Kidney capillary endothelial cell (primary cell): ENCODE measurements at regions not wholly inside any gene's neighbourhood (a gene's known extent, or its start where the extent isn't known, plus 50 kb on each side); places are given as distances from the start of the nearest gene placed in this dataset.
"Not testable (repeated sequence)": the region's sequence is repeated elsewhere in the genome, so short reads cannot be mapped to it uniquely, and the experiment has no call there.

ENCODE experiments used
- DNase-seq: peaks from one replicate; pipeline ENCODE4 v3.0.0-alpha.2; 2018; ENCODE audit warnings: low spot score

DNA sequence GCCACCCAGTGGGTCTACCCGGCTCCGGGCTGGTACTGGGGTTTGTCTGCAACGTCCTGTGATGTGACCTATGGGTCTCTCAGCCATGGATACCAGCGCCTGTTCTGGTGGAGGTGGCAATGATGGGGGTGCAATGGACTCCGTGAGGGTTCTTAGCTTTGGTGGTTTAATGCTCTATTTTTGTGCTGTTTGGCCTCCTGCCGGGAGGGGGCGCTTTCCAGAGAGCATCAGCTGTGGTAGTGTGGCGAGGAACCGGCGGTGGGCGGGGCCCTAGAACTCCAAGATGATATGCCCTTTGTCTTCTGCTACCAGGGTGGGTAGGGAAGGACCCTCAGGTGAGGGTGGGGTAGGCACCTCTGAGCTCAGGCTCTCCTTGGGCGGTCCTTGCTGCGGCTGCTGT, 324.1 kb upstream of the ZFP42 start:
- not testable (repeated sequence) for DNase-seq

DNA sequence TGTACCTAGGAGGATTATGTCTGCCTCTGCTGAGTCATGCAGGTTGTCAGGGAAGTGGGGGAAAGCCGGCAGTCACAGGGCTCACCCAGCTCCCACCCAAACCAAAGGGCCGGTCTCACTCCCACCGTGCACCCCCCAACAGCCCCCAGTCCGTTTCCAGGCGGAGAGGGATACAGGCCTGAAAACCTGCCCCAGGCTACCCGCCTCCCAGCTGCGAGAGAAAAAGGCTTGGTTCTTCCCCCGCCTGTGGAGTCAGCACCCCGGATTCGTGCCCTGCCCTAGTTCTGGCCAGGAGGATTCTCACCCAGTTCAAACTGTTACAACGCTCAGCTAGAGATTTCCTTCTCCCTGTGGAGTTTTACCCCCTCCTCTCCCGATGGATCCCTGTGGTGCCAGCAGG, 323.6 kb upstream of the ZFP42 start:
- DNase-seq, result not testable (repeated sequence)

DNA sequence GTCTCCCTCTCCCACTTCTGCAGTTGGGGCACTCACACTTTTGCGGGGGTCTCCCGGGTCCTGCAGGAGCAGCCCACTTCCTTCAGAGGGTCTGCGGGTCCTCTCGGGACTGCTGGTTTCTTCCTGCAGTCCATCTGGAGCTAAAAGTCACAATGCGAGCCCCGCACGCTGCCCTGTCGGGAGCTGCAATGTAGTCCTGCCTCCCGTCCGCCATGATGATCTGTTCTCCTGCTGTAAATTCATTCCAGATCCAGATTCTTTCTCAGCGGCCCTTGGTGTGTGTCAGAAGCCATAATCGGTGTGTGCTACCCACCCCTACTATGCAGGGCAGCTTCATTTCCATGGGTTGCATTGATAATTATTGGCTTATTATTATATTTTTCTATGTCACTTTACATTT, 323.0 kb upstream of the ZFP42 start:
- DNase-seq, result not testable (repeated sequence)

- DNase-seq, result no peak
Observed at GRCh38 chr4:187679450-187679849, 316.1 kb upstream of the ZFP42 start.

DNA sequence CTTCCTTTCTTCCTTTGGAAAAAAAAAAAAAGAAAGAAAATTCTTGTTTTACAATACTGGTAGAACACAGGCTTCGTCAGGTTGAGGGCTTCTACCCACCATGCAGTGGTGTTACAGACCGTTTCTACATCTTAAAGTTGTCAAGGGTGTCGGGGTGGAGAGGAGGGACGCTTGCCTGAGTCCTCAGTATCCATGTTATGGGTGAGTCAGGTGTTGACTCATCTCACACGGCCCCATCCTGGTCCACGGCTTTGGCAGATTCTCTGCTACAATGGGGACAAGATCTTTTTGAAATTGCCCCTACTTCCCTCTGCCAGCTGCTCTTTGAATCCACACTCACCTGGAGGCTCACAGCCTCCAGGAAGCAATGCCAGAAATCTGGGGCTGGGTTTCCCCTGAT, 310.3 kb upstream of the ZFP42 start:
- DNase-seq, result no peak

DNA sequence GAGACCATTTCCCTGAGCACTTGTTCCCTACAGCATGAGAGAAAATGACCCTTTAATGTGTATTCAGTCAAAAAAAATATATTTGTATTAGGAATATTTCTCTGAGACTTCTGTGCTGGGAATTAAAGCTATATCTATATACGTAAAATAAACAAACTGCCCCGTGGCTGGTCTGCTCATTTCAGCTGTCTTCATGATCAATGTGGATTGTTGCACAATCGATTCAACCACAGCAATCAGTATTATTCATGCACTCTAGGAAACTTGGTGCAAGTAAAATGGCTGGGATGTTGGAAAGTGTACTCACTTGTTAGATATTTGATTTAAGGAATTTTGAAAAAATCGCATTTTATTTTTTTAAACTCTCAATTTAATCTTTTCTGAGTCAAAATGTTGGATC, 307.9 kb upstream of the ZFP42 start:
- no peak for DNase-seq

DNA sequence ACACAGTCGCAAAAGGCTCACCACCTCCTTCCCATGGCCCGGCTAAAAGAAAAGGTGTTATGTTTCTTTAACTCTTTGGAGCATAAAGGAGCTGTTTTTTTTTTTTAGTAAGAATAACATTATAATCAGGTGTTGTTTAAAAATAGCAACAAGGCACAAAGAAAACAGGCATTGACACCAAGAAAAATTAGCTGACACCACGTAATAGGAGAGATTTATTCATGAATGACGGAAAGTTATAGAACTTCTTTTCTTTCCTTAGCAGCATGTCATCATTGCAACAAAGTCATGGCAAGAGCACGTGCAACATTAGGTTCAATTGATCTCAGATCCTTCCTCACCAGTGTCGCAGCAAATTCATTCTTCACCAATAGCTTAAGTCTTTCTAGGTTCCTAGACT, 302.9 kb upstream of the ZFP42 start:
- DNase-seq, result no peak

DNA sequence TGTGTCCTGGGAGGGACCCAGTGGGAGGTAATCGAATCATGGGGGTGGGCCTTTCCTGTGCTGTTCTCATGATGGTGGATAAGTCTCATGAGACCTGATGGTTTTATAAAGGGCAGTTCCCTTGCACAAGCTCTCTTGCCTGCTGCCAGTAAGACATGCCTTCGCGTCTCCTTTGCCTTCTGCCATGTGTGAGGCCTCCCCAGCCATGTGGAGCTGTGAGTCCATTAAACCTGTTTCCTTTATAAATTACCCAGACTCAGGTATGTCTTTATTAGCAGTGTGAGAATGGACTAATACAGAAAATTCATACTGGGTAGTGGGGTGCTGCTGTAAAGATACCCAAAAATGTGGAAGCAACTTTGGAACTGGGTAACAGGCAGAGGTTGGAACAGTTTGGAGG, 300.0 kb upstream of the ZFP42 start:
- not testable (repeated sequence) for DNase-seq

- DNase-seq, result no peak
Observed at GRCh38 chr4:187711586-187711985, 284.0 kb upstream of the ZFP42 start.

GRCh38 chr4:187714957-187715356, 280.6 kb upstream of the ZFP42 start:
- no peak for DNase-seq

- DNase-seq, result peak; percentile 1
Observed at GRCh38 chr4:187715466-187715865, 280.1 kb upstream of the ZFP42 start.

DNA sequence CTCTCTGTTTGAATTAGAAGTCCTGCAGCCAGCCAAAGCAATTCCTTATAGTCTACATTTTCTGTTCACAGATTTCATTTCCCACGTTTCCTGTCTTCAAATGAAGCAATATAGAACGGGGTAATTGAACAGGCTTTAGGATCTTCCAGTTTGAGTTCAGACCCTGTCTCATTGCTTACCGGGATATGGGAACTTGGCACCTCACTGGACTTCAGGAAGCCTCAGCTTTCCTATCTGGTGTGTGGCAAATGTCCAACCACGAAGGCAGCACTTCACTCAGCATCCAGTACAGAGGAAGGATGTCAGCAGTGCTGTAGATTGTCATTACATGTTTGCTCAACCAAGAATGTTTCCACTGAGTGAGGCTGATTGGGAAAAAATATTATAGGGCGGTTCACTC, 271.1 kb upstream of the ZFP42 start:
- DNase-seq, result no peak

DNA sequence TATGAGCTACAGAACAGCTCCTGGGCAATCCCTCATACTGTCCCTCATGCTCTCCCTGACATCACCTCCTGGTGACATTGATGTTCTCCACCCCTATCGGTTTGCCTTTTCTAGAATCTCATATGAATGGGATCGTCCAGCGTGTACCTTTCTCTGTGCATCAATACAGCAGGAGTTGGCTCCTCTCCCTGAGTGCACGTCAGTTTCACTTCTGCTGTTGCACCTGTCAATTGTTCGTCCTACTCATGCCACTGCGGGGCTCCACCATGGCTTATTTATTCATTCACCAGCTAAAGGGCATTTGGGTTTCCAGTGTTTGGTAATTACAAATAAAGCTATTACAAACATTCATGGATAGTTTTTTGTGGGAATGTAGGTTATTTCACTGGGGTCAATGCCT, 269.1 kb upstream of the ZFP42 start:
- no peak for DNase-seq

DNA sequence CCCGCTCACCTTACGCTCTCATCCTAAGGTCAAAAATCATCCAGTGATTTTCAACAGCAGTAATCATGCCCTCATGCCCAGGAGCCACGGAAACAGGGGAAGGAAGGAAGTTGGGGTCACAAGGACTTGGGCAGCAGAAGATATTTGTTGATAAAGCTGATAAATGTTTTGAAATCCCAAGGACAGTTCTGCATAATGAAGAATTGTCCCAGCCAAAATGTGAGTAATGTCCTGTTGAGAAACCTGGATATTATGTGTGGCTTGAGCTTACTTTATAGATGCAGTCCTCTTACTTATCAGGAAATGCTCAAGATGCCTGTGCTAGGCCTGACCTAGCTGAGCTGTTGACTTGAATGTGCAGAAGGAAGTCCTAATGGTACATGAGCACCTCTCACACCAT, 263.0 kb upstream of the ZFP42 start:
- DNase-seq, result peak; percentile 45

DNA sequence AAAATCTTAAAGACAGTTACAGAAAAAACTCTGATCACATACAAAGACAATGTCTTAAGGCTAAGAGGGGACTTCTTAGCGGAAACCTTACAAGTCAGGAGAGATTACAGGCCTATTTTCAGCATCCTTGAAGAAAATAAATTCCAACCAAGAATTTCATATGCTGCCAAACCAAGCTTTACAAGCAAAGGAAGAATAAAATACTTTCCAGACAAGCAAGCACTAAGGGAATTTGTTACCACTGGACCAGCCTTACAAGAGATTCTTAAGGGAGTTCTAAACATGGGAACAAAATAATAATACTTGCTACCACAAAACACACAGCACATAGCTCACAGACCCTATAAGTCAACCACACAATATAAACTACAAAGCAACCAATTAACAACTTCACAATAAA, 255.8 kb upstream of the ZFP42 start:
- DNase-seq, result no peak

GRCh38 chr4:187744911-187745310, 250.7 kb upstream of the ZFP42 start:
- no peak for DNase-seq

DNA sequence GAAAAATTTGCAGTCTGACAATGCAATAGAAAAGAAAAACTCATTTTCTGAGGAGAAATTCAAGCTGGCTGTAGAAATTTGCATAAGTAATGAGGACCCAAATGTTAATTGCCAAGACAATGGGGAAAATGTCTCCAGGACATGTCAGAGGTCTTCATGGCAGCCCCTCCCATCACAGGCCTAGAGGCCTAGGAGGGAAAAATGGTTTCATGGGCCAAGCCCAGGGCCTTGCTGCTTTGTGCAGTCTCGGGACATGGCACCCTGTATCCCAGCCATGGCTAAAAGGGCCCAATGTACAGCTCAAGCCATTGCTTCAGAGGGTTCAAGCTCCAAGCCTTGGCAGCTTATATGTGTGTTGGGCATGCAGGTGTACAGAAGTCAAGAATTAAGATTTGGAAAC, 244.9 kb upstream of the ZFP42 start:
- not testable (repeated sequence) for DNase-seq

GRCh38 chr4:187767158-187767557, 228.4 kb upstream of the ZFP42 start:
- no peak for DNase-seq

GRCh38 chr4:187767687-187768086, 227.9 kb upstream of the ZFP42 start:
- no peak for DNase-seq

DNA sequence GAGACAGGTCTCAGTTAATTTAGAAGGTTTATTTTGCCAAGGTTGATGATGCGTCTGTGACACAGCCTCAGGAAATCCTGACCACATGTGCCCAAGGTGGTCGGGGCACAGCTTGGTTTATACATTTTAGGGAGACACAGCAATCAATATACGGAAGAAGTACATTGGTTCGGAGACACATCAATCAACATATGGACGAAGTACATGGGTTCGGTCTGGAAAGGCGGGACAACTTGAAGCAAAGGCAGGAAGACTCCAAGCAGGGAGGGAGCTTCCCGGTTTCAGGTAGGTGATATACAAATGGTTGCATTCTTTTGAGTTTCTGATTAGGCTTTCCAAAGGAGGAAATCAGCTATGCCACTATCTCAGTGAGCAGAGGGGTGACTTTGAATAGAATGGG, 225.2 kb upstream of the ZFP42 start:
- no peak for DNase-seq

DNA sequence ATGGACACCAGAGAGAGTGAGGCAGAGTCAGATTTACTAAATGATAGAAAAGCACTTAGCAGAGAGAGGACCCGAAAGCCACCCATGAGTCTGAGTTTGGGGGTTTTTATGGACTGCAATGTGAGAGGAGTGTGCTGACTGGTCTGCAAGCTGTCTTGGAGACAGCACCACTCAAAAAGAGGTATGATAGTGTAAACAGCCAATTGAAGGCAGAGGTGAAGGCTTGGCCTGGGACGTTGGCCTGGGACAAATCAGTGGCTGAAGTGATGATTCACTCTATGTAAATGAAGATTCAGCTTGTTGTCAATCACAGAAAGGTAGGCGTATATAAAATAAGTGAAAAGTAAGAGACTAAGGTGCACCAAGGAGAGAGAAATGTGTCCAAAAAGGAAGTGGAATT, 217.6 kb upstream of the ZFP42 start:
- DNase-seq, result no peak

DNA sequence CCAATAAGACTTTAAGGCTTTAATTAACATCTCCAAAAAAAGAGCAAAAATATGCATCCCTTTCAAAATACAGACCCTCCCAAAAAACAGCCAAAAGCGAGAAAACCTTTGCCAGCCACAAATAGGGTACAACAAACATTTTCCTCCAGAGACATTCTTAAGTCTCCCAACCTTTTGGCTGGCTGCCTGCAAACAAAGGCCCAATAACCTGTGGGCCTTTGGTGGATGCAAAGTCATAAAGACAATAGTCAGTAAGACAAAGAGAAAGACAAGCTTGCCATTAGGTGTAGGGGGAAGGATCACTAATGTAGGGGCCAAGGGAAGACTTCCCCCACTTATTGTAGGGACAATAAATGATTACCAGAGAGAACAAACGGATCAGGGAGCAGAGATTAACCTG, 215.5 kb upstream of the ZFP42 start:
- DNase-seq, result no peak

DNA sequence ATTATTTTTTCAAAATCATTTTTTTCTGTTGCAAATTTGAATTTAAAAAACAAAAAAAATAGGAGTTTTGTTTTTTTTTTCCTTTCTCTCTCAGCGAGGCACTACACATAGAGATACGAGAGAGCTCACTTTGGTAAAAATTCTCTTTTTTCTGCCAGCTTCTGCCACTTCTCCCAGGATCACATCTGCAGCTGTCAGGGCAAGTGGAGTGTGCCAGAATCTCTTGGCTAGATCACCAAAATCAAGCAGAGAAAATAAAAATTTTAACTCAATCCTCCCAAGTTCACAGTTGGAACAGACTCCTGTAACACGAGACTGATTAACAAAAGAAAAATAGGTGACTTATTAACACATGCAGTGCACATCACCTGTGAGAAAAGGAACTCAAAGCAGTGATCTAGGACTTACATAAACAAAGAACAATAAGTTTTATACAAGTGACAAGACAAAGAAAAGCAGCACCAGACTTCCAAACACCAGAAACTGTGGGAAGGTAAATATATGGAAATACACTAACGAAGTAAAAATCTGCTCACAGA, 213.2 kb upstream of the ZFP42 start:
- DNase-seq, result no peak

GRCh38 chr4:187786190-187786589, 209.4 kb upstream of the ZFP42 start:
- no peak for DNase-seq

GRCh38 chr4:187789078-187789477, 206.5 kb upstream of the ZFP42 start:
- no peak for DNase-seq
